Gastrocnemius medialis (tissue), 4 donors: ENCODE measurements at regions not wholly inside any gene's neighbourhood (a gene's known extent, or its start where the extent isn't known, plus 50 kb on each side); places are given as distances from the start of the nearest gene placed in this dataset.

Experiments used
- CTCF ChIP-seq, 5 experiments: fragments of 450-650 bp in 3 of 5; fragments of 200-600 bp in 2 of 5; sonication (generic) in 2 of 5; IDR thresholded peaks in 4 of 5; conservative IDR thresholded peaks in 1 of 5; 1 replicate in 4 of 5; 2 replicates in 1 of 5; pipeline ENCODE4 v1.5.1; 2016 to 2019; ENCODE audit warnings: antibody characterized with exemption in 5 of 5, mild to moderate bottlenecking in 3 of 5, moderate library complexity in 3 of 5
- POLR2A ChIP-seq, 2 donors: fragments of 450-650 bp; IDR thresholded peaks; one replicate each; pipeline ENCODE4 v1.6.1; 2017; ENCODE audit warnings: antibody characterized with exemption in 2 of 2, mild to moderate bottlenecking in 2 of 2, moderate library complexity in 2 of 2

- TF ChIP-seq CTCF (IDR thresholded peaks at IDR 0.05 in 4 of 5, conservative IDR thresholded peaks at IDR 0.05 in 1 of 5) (no peak), POLR2A (IDR thresholded peaks at IDR 0.05) (no peak)
Observed at GRCh38 chr2:182550234-182550633, 123.4 kb upstream of the PDE1A start.
